HG03175 (cell line): ENCODE measurements at regions not wholly inside any gene's neighbourhood (a gene's known extent, or its start where the extent isn't known, plus 50 kb on each side); places are given as distances from the start of the nearest gene placed in this dataset.

Experiments used
- ATAC-seq: cut with Tn5 transposase; IDR thresholded peaks from one replicate; pipeline ENCODE4 v1.9.1; 2021; ENCODE audit warnings: mild to moderate bottlenecking, moderate library complexity; ENCODE audit not compliant: unreplicated experiment

DNA sequence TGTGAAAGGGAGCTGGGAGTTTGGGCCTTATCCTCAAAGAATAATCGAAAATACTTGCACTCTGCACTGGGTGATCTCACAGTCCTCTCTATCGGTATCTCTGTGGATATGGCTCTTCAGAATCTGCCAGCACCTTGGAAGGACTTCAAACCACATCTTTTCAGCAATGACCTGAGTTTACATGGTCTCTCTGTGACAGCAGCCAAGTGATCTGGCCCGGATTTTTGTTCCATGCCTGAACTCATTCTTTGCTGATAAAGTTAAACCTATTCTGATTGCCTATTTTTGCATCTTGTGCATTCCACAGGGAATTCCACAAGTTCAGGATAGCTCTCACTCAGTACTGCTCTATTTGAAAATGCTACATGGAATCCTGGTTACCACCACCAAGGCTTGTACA lies 98.9 kb downstream of the HDGFL1 start:
- ATAC-seq = no peak

DNA sequence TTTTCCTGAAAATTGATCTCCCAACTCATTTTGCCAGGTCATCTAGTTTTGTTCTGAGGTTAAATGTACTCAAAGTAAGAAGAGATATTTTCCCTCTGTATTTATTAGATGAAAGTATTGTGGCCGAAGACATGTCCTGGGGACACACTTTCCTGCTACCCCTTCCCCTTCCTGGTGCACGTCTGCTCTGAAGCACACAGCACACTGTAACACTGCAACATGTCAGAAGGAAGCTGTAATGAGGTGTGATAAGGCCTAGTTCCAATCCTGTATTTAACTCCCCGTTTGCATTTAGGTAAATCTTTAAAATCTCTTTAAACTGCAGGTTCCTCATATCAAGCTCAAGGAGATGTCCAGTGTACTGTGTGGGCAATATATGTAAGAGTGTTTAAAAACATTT lies 99.4 kb downstream of the HDGFL1 start:
- no peak for ATAC-seq

DNA sequence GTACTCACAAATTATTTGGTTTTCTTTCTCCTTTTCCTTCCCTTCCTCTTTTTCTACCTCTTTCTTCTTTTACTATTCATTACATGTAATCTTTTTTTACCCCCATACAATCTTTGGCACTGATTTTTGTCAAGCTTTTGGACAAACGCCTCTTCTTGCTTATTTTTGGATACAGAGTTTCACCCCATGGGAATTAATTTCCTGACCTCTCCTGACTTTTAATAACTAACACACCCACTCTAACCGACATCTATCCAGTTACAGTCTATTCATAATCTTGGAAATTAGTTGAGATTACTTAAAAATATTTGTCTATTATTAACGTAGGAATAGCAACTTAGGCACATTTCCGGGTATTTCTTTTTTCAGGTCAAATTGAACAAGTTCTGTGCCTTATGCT lies 101.2 kb downstream of the HDGFL1 start:
- ATAC-seq = no peak

DNA sequence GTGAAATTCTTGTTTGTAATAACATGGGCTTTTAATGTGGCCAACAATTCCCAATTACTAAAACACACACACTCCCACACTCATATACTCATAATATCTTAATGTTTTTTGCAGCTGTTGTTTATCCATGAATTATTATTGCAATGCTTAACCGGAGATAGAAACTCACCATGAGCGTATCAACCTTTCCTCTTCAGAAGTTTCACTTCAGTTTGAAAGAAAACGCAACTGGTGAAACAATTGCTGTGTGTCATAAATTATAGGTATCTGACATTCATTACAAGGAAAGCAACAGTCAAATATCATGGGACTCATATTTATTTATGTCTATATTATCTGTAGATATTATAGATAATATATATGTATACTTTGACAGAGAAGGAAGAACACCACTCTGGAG lies 104.1 kb downstream of the HDGFL1 start:
- no peak for ATAC-seq

DNA sequence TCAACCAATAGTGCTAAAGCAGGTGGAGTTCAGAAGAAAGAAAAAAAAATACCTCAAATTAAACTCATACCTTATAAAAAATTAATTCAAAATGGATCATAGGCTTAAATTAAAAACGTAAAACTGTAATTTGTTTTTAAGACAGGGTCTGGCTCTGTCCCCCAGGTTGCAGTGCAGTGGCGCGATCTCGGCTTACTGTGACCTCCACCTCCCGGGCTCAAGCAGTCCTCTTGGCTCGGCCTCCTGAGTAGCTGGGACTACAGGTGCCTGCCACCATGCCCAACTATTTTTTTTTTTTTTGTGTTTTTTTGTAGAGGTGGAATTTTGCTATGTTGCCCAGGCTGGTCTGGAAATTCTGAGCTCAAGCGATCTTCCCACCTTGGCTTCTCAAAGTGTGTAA lies 111.6 kb downstream of the HDGFL1 start:
- no peak for ATAC-seq

DNA sequence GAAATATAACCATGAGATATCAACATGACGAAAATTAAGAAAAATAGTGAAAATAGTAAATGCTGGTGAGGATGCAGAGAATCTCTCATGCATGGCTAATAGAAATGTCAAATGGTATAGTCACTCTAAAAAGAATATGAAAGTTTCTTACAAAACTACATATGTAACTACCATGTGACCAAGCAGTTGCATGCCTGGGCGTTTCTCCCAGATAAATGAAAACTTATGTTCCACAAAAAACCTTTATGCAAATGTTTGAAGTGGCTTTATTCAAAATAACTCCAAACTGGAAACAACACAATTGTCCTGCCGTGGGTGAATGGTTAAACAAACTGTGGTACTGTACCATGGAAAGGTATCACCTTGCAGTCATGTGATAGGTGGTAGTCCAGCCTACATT lies 112.4 kb downstream of the HDGFL1 start:
- ATAC-seq = no peak

DNA sequence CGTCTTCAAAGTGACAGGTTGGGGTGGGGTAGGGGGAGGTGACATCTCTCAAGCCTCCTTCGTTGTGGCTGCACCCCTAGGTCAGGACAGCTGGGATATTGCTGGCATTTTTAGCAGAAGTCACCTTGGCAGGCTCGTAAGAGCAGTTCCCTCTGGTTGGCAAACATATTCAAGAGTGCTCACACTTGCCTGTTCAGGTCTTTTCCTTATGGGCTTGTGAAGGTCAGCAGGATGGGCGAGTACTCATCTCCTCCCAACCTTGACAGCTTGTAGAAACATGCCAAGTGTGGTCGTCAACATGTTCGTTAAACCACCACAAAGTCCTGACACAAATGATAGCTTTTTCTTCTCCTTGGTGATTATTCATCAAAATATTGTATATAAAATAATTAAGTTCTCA lies 113.6 kb downstream of the HDGFL1 start:
- no peak for ATAC-seq

DNA sequence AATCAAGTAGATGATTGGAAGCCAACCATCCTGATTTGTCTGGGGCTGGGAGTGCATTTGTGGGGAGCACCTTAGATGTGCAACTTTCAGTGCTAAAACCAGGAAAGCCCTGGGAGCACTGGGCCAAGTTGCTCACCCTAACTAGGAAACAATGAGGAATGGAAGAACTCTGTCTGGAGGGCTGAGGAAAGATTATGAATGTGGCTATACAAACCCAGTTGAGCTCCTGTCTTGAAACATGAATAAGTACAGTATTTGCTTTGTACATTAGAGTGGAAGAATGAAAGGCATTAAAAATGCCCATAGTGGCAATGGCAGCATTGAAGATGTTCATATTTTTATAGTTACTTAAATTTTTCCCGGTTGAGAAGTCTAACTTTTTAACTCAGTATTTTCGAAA lies 121.1 kb downstream of the HDGFL1 start:
- ATAC-seq = no peak

DNA sequence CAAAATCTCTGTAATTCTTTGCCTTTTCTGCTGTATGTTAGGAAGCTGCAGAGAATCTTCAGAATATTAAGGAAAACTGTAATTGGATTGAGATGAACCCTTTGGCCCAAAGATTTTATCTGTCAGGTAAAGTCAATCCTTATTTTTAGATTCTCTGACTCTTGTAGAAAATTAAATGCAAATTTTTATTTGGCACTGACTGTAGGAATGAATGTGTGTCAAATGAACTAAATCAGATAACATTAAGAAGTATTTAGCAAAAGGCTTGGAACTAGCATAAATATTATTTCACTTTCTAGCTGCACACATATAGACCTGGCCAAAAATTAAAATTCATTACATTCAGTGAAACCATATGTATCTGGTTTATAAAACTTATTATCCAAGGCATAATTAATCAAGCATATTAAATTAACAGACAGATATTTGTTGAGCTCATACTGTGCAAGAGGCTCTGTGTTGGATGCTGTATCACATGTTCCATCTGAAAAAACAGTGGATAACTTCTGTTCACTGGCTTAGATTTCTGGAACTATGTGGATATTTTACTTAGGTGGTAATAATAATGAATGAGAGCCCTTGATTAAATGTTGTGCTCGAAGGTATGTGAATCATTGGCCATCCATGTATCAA lies 124.8 kb downstream of the HDGFL1 start:
- ATAC-seq = no peak

DNA sequence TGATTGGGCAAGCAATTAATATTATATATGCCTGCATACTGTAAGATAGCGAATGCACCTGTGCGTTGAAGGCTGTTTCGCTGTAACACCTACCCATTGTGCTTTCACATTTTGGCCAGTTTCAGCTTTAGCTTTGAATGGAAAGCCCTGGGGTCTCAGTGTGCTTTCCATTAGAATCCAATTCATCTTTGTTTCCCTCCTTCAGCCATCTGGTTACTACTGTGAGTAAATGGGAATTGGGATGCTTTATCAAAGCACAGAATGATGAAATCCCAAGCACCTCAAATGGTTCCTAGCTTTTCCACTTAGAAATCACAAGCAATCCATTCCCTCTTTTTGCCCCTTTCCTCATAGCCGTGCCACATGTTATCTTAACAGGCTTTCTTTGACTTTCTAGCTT lies 127.1 kb downstream of the HDGFL1 start:
- no peak for ATAC-seq

DNA sequence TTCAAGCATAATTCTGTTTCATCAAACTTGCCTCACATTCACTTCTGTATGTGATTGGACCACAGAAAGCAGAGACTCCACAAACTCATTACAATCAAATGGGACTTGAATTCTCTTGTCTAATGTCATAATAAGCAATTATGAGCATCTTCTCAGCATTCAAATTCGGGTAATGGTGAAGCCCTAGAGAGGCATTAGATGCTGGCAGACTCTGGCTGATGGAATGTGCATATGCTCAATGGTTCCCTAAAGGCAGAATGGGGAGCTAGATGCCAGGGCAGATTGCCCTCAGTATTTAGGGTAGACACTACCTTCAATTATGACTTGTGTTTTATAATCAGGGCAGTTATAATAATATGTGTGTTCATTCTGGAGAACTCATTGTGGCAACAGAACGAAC lies 127.9 kb downstream of the HDGFL1 start:
- no peak for ATAC-seq

DNA sequence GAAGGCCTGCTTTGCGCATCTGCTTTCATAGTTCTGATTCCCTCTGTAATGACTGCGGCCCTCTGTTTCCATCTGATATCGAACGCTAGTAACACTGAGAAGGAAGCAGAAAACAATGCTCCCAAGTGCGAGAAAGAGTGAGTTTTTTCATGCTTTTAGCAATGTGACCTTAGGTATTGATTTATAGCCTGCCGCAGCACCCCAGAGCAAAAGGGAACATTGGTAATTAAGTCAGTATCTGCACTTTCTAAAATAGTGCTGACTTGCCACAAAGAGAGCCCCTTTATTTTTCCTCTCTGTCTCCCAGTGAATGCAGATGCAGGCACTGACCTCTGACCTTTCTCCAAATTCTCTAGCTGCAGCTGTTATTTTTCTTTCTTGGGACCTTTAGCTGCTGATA lies 129.8 kb downstream of the HDGFL1 start:
- no peak for ATAC-seq

DNA sequence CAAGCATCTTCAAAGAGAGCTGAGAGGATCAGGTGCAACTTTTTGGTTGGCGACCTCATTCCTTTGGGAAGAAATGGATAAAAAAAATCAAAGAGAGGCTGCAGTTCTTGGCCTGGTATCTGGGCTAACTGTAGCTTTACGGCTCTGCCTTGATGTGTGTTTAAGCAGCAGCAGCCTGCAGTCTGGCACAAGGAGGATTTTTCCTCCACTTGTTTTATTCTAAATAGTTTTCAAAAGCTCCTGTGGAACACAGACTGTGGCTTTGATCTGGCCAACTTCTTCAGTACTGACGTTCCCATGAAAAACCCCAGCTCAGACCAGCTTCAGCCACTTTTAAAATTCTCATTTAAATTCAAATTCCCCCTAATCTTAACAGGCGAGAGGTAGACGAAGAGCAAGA lies 137.3 kb downstream of the HDGFL1 start:
- no peak for ATAC-seq

DNA sequence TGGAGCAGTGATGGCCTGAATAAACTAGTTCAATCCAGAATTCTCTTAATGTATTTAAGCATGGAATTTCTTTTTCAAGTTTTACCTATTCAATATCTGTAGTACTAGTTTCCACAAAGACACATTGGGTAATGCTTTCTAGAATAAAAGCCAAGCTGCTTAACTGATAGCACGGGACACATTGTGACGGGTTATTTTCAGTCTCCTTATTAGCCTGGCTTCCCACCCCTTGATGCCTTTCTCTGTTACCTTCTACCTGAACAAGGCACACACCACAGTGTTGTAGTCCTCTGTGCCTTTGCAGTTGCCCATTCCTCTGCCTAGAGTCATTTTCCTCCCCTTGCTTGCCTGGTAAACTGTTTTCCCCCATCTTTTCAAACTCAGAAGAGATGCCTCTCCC lies 139.1 kb downstream of the HDGFL1 start:
- no peak for ATAC-seq

DNA sequence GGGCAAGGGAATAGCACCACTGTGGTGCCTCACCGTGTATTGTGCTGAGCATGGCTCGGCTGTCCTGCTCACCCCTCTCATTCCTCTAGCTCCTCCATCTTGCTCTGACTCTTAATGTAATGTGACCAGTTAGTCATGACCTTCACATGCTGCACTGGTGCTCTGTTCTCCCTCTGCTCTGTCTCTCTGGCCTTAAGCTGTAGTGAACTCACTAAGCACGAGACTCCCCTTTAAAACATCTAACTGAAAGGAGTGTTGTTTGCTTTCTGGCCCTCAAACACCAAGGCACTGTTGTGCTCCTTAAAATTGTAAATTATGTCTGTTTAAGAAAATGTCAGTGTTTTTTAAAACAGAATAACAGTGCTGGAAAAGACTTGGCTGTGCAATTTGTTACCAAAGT lies 140.4 kb downstream of the HDGFL1 start:
- no peak for ATAC-seq

DNA sequence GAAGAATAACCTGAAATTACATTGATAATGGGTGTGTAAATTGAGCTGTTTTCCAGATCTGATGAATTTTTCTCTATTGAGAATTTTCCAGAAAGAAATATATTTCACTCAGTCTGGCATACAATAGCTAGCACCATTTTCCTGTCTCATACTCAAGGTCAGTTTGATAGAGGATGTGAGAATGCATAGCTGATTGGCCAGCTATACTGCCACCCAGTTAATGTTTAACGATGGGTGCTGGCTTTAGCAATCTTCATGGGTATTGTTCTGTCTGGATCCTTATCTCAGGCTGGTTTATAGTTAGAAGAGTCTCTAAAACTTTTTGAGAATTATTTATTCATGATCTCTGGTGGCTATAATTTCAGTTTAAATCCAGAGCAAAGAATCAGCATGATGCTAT lies 147.4 kb downstream of the HDGFL1 start:
- no peak for ATAC-seq

DNA sequence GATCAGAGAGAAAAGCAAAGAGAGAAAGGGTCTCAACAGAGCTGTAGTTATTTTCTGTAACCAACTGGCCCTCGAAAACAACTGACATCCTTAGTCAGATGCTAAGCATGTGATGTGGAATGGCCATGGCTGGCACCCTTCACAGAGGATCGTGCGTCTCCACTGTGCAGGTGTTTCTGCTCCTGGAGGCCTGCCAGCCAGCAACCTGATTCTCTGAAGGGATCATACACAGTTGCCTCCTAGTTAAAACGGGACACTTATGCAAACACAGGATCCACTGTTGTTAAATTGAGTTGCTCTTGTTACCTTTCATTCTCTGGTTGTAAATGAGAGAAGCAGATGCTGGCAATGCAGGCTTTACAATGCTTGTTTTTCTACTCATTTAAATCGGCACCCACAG lies 148.5 kb downstream of the HDGFL1 start:
- ATAC-seq = no peak

DNA sequence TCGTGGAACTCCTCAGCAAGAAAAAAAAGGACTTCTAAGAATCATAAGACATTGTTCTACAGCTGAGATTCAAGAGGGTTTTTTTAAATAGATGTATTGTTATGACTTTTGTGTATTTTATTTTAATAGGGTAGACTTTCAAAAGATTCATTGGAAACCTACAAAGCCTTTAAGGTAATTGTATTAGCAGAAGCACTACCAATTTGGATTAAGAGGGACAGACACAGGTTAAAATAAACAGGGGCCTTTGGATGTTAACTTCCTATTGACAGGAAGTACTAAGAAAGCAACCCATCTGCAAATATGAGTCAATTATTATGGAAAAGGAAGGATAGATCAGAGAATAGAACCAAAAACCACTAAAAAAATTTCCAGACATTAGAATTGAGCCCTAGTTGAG lies 153.5 kb downstream of the HDGFL1 start:
- no peak for ATAC-seq

DNA sequence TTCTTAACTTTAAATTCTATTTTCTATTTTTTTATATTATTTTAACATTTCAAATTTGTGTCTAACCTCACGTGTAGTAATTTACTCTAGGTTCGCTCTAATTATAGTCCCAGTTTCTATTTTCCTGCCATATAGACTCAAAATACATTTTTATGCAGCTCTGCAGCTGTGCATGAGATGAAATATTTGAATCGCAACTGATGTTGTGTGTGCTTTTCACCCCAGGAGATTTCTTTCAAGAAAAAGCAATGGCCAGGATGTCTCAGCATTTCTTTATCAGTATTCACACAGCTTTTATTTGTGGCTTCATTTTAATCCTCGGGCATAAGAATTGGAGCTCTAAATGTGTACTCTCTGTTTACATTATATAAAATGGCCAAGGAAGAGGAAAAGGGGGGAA lies 157.6 kb downstream of the HDGFL1 start:
- no peak for ATAC-seq

DNA sequence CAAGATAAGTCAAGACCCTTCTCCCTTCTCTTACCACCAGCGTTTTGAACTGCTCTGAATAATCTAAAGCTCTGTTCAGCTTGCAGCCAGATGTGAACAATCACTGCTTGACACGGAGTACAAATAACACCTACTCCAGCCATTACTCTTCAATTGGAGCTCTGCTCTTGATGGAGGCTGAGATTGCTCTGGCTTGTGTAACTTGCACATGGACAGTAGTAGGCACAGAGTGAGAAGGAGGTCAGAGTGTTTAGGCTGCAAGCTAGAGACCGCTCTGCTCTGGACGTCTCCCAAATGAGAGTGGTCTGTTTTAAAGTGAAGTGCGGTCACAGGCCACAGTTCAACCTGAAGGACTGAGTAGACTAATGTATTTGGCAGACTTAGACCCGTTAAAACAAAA lies 158.3 kb downstream of the HDGFL1 start:
- ATAC-seq = no peak

DNA sequence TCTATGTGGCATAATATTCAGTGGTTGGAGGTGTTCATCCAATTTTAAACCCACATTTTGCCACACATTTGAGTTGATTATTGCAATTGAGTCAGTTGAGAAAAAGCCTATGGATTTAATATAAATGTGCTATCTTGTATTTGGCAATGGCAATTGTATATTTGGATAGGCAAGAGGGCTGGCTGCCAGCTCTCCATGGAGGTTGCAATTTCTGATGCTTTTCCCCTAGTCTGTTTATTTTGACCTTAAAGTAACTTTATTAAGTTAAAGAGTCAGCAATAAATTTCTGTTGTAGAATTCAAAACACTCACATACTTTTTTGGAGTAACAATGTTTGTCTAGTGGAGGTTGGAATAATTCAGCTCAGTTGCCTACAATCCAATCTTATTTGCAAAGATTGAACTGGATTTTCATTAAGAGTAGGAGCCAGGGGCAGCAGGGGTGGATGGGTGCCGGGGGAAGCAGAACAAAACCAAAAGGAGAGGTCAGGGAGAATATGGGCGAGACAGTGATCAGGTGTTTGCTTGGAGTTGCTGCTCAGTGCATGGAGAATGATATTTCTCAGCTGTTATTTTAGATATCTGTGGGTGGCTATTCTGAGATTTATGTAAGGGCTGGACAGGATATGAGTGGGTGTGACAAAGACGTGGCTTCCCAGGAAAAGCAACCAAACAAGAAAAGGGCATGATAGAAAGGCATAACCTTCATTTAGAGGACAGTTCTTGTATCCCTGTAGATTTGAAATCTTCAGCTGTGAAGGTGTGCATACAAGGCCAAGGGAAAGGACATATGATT lies 163.0 kb downstream of the HDGFL1 start:
- no peak for ATAC-seq

DNA sequence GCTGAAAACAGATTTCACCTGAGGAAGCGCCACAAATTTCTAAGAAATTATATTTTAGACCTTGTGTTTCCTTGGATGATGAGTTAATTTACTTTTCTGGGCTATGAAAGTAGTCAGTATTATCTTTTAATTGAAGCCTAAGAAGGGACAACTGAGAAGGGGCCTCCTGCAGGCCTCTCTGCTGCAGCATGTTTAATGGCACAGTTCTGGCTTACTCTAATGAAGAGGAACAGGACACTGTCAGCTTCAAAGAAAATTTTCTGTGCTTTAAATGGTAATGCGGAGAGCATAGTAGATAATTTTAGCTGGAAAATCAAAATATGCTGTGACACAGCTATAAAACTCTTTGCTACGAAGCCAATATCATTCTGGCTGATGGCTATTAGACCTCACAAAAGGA lies 167.4 kb downstream of the HDGFL1 start:
- ATAC-seq = no peak

DNA sequence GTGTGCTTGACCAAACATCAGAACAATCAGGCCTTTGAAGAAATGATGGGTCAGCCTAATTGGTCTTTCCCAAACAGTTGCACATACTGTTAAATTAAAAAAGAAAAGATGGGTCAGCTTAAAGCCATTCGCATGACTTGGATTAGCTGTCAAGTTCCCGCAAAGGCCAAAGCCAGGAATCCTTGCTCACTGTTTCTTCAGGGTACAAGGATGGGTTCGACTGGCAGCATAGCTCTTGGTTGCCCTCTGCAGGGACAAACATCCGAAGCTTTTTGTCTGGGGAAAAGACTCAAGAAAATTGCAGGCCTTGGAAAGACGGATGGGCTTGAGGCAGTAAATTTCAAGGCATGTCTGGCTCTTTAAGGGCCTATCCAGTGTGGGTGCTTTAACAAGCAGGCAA lies 168.0 kb downstream of the HDGFL1 start:
- no peak for ATAC-seq
